Keratinocyte (primary cell): ENCODE measurements at regions not wholly inside any gene's neighbourhood (a gene's known extent, or its start where the extent isn't known, plus 50 kb on each side); places are given as distances from the start of the nearest gene placed in this dataset.

Source experiments
- DNase-seq: peaks from one replicate; pipeline ENCODE4 v3.0.0-alpha.2; 2011; ENCODE audit warnings: low read depth, missing footprints, low spot score
- FAIRE-seq: peaks from 2 replicates; lab custom pipeline; 2011; peaks lifted over from hg19 to GRCh38; lab: Jason Lieb, UNC
- H2AFZ ChIP-seq: 2 replicates; pipeline ENCODE4 v1.6.0; 2012; ENCODE audit warnings: low read length, control low read depth, inconsistent platforms; ENCODE audit not compliant: control insufficient read depth
- H3K27ac ChIP-seq: 2 replicates; pipeline ENCODE4 v1.5.1; 2011; ENCODE audit warnings: low read length; ENCODE audit not compliant: control insufficient read depth, insufficient read depth
- H3K27me3 ChIP-seq: 3 replicates; pipeline ENCODE4 v1.6.0; 2011; ENCODE audit warnings: low read length; ENCODE audit not compliant: control insufficient read depth, insufficient read depth; ENCODE audit errors: extremely low read depth
- H3K36me3 ChIP-seq, 2 experiments: 2 replicates in 1 of 2; 3 replicates in 1 of 2; pipeline ENCODE4 v1.5.1; 2011; ENCODE audit warnings: low read length in 2 of 2, mild to moderate bottlenecking in 1 of 2; ENCODE audit not compliant: control insufficient read depth in 2 of 2, insufficient read depth in 2 of 2; ENCODE audit errors: extremely low read depth in 1 of 2
- H3K4me1 ChIP-seq: 3 replicates; pipeline ENCODE4 v1.5.1; 2011; ENCODE audit warnings: low read length; ENCODE audit not compliant: control insufficient read depth, insufficient read depth; ENCODE audit errors: extremely low read depth
- H3K4me2 ChIP-seq: 3 replicates; pipeline ENCODE4 v1.6.0; 2011; ENCODE audit warnings: low read depth, low read length; ENCODE audit not compliant: control insufficient read depth, insufficient read depth; ENCODE audit errors: extremely low read depth
- H3K4me3 ChIP-seq, 3 experiments: fragments of 200-600 bp in 1 of 3; sonication (generic) in 1 of 3; 2 replicates in 2 of 3; 3 replicates in 1 of 3; pipeline ENCODE4 v1.5.1; 2011 to 2016; ENCODE audit warnings: low read length in 3 of 3, mild to moderate bottlenecking in 3 of 3, control low read depth in 2 of 3, inconsistent platforms in 1 of 3, low read depth in 1 of 3, mixed read lengths in 1 of 3, mixed run types in 1 of 3, moderate library complexity in 1 of 3; ENCODE audit not compliant: control insufficient read depth in 2 of 3, insufficient read depth in 2 of 3; ENCODE audit errors: extremely low read depth in 1 of 3
- H3K79me2 ChIP-seq: 2 replicates; pipeline ENCODE4 v1.6.0; 2012; ENCODE audit warnings: low read length; ENCODE audit not compliant: control insufficient read depth, insufficient read depth
- H3K9ac ChIP-seq: 3 replicates; pipeline ENCODE4 v1.6.0; 2011; ENCODE audit warnings: low read length; ENCODE audit not compliant: control insufficient read depth, insufficient read depth; ENCODE audit errors: extremely low read depth
- H3K9me1 ChIP-seq: 3 replicates; pipeline ENCODE4 v1.6.0; 2011; ENCODE audit warnings: low read length; ENCODE audit not compliant: control insufficient read depth, insufficient read depth; ENCODE audit errors: extremely low read depth
- H3K9me3 ChIP-seq: 2 replicates; pipeline ENCODE4 v1.5.1; 2012; ENCODE audit warnings: low read depth, low read length; ENCODE audit not compliant: control insufficient read depth
- H4K20me1 ChIP-seq: 3 replicates; pipeline ENCODE4 v1.6.0; 2011; ENCODE audit warnings: low read length; ENCODE audit not compliant: control insufficient read depth, insufficient read depth; ENCODE audit errors: extremely low read depth
- EZH2 ChIP-seq: IDR thresholded peaks from one replicate; pipeline ENCODE4 v1.6.1; 2012; ENCODE audit warnings: inconsistent platforms, mild to moderate bottlenecking, low read length, moderate library complexity
- dilution Hi-C: fragments of 300-500 bp; cut with MboI; formaldehyde crosslinking; loops from one replicate; pipeline ENCODE4 v1.7.0; 2020; ENCODE audit warnings: low sequenced_read_pairs; ENCODE audit not compliant: extremely low pct_ligation_motif_present
- TF ChIP-seq, protein P1 (sequence below), 3 experiments: IDR thresholded peaks in 1 of 3; conservative IDR thresholded peaks in 1 of 3; optimal IDR thresholded peaks in 1 of 3; 2 replicates in 2 of 3; 3 replicates in 1 of 3; pipeline versions ENCODE3 to v1.5.1; 2011; ENCODE audit warnings: low read length in 3 of 3, mild to moderate bottlenecking in 3 of 3, moderate library complexity in 2 of 3, control low read depth in 1 of 3, inconsistent platforms in 1 of 3; ENCODE audit not compliant: insufficient read depth in 2 of 3; ENCODE audit errors: extremely low read depth in 1 of 3

- DNase-seq (no peak), FAIRE-seq (no peak)
- TF ChIP-seq EZH2, result no peak
- TF ChIP-seq, protein P1, sequence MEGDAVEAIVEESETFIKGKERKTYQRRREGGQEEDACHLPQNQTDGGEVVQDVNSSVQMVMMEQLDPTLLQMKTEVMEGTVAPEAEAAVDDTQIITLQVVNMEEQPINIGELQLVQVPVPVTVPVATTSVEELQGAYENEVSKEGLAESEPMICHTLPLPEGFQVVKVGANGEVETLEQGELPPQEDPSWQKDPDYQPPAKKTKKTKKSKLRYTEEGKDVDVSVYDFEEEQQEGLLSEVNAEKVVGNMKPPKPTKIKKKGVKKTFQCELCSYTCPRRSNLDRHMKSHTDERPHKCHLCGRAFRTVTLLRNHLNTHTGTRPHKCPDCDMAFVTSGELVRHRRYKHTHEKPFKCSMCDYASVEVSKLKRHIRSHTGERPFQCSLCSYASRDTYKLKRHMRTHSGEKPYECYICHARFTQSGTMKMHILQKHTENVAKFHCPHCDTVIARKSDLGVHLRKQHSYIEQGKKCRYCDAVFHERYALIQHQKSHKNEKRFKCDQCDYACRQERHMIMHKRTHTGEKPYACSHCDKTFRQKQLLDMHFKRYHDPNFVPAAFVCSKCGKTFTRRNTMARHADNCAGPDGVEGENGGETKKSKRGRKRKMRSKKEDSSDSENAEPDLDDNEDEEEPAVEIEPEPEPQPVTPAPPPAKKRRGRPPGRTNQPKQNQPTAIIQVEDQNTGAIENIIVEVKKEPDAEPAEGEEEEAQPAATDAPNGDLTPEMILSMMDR (optimal IDR thresholded peaks at IDR 0.05 in 1 of 3, IDR thresholded peaks at IDR 0.05 in 1 of 3, conservative IDR thresholded peaks at IDR 0.05 in 1 of 3; ENCODE audit: extremely low read depth in 1 of 3, insufficient read depth in 2 of 3, low read length in 3 of 3), result no peak
- no peak overlapping the region for H3K9ac ChIP-seq
- no peaks in the 10 kb centered on the region for H3K9me3 ChIP-seq
- H3K27me3 ChIP-seq, result no peaks in the 10 kb centered on the region
- H3K79me2 ChIP-seq, result no peaks in the 10 kb centered on the region
- H3K9me1 ChIP-seq, result no peaks in the 10 kb centered on the region
- no peak overlapping the region for H3K4me2 ChIP-seq
- no peaks in the 10 kb centered on the region for H4K20me1 ChIP-seq
- H2AFZ ChIP-seq, result no peak overlapping the region
- H3K27ac ChIP-seq, result no peak overlapping the region
- dilution Hi-C loops, result no loop called here
- no peaks in the 10 kb centered on the region for H3K4me1 ChIP-seq
- no peaks in the 10 kb centered on the region for H3K36me3 ChIP-seq
- no peak overlapping the region for H3K4me3 ChIP-seq
Observed at GRCh38 chr18:38579764-38580163, 1014.2 kb upstream of the CELF4 start.

- FAIRE-seq (no peak), DNase-seq (no peak)
- Histone ChIP-seq H4K20me1 (no peaks in the 10 kb centered on the region), H3K9ac (no peak overlapping the region), H2AFZ (no peak overlapping the region), H3K79me2 (no peaks in the 10 kb centered on the region), H3K9me1 (no peaks in the 10 kb centered on the region), H3K36me3 (no peaks in the 10 kb centered on the region), H3K4me1 (no peaks in the 10 kb centered on the region), H3K4me3 (no peak overlapping the region), H3K9me3 (no peaks in the 10 kb centered on the region), H3K27ac (no peak overlapping the region), H3K27me3 (no peaks in the 10 kb centered on the region), H3K4me2 (no peak overlapping the region)
- TF ChIP-seq, protein P1 (optimal IDR thresholded peaks at IDR 0.05 in 1 of 3, IDR thresholded peaks at IDR 0.05 in 1 of 3, conservative IDR thresholded peaks at IDR 0.05 in 1 of 3; ENCODE audit: extremely low read depth in 1 of 3, insufficient read depth in 2 of 3, low read length in 3 of 3), result no peak
- TF ChIP-seq EZH2, result no peak
- dilution Hi-C loops, result no loop called here
Observed at GRCh38 chr18:38576916-38577315, 1011.3 kb upstream of the CELF4 start.
